GM18858 (cell line): ENCODE measurements at regions not wholly inside any gene's neighbourhood (a gene's known extent, or its start where the extent isn't known, plus 50 kb on each side); places are given as distances from the start of the nearest gene placed in this dataset.
"Not testable (repeated sequence)": the region's sequence is repeated elsewhere in the genome, so short reads cannot be mapped to it uniquely, and the experiment has no call there.

ENCODE experiments used
- ATAC-seq: cut with Tn5 transposase; IDR thresholded peaks from one replicate; pipeline ENCODE4 v1.9.1; 2021; ENCODE audit not compliant: unreplicated experiment

GRCh38 chr14:105675905-105676670 is 149.7 kb downstream of the TMEM121 start:
- ATAC-seq, result not testable (repeated sequence)

- not testable (repeated sequence) for ATAC-seq
Observed at GRCh38 chr14:105678057-105678456, 151.7 kb downstream of the TMEM121 start.

- not testable (repeated sequence) for ATAC-seq
Observed at GRCh38 chr14:105678996-105679958, 152.9 kb downstream of the TMEM121 start.

GRCh38 chr14:105679959-105680735 is 153.8 kb downstream of the TMEM121 start:
- peak; percentile 31 for ATAC-seq

- peak; percentile 38 for ATAC-seq
Observed at GRCh38 chr14:105680736-105681098, 154.3 kb downstream of the TMEM121 start.

GRCh38 chr14:105681606-105682185 is 155.3 kb downstream of the TMEM121 start:
- not testable (repeated sequence) for ATAC-seq

- not testable (repeated sequence) for ATAC-seq
Observed at GRCh38 chr14:105682442-105682841, 156.1 kb downstream of the TMEM121 start.

- no peak for ATAC-seq
Observed at GRCh38 chr14:105682956-105683570, 156.7 kb downstream of the TMEM121 start.

GRCh38 chr14:105684056-105684455 is 157.7 kb downstream of the TMEM121 start:
- not testable (repeated sequence) for ATAC-seq

- not testable (repeated sequence) for ATAC-seq
Observed at GRCh38 chr14:105684597-105684996, 158.2 kb downstream of the TMEM121 start.

GRCh38 chr14:105685003-105685402 is 158.6 kb downstream of the TMEM121 start:
- no peak for ATAC-seq

- ATAC-seq, result not testable (repeated sequence)
Observed at GRCh38 chr14:105685605-105686004, 159.2 kb downstream of the TMEM121 start.

GRCh38 chr14:105686050-105686449 is 159.7 kb downstream of the TMEM121 start:
- ATAC-seq, result not testable (repeated sequence)

- ATAC-seq, result not testable (repeated sequence)
Observed at GRCh38 chr14:105686462-105687170, 160.2 kb downstream of the TMEM121 start.

GRCh38 chr14:105687171-105688022 is 161.0 kb downstream of the TMEM121 start:
- ATAC-seq, result not testable (repeated sequence)

GRCh38 chr14:105688023-105688351 is 161.6 kb downstream of the TMEM121 start:
- not testable (repeated sequence) for ATAC-seq

- ATAC-seq, result not testable (repeated sequence)
Observed at GRCh38 chr14:105688664-105689221, 162.4 kb downstream of the TMEM121 start.

- no peak for ATAC-seq
Observed at GRCh38 chr14:105689722-105690121, 163.3 kb downstream of the TMEM121 start.
